D721Med (cell line): ENCODE measurements at regions not wholly inside any gene's neighbourhood (a gene's known extent, or its start where the extent isn't known, plus 50 kb on each side); places are given as distances from the start of the nearest gene placed in this dataset.

Source experiments
- DNase-seq: peaks from one replicate; pipeline ENCODE4 v3.0.0; 2011; ENCODE audit warnings: low spot score; ENCODE audit not compliant: insufficient read length
- FAIRE-seq: peaks from 2 replicates; lab custom pipeline; 2011; peaks lifted over from hg19 to GRCh38; lab: Jason Lieb, UNC
- TF ChIP-seq, protein P1 (sequence below): IDR thresholded peaks from 2 replicates; pipeline ENCODE4 v1.5.1; 2012; ENCODE audit warnings: mild to moderate bottlenecking, control low read depth; ENCODE audit not compliant: insufficient read depth; ENCODE audit errors: missing control alignments

DNA sequence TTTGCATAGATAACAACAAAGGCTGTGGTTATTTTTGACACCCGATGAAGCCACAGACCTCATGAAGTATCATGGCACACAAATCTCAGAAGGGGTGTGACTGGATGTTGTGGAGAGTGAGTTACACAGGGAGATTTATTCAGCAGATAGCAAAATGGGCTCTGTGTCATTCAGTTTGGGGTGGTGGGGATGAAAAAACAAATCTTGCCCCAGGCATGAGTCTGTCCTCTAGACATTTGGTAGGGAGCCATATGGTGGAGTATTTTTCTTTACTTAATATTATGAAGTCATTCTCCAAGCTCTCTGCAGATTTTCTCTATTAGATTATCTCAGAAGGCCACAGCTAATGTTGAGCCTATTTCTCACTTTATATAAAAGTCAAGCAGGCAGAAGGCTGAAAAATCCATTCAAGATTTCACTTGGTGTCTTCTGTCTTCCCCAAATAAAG, 277.1 kb upstream of the TENM3 start:
- TF ChIP-seq, protein P1, sequence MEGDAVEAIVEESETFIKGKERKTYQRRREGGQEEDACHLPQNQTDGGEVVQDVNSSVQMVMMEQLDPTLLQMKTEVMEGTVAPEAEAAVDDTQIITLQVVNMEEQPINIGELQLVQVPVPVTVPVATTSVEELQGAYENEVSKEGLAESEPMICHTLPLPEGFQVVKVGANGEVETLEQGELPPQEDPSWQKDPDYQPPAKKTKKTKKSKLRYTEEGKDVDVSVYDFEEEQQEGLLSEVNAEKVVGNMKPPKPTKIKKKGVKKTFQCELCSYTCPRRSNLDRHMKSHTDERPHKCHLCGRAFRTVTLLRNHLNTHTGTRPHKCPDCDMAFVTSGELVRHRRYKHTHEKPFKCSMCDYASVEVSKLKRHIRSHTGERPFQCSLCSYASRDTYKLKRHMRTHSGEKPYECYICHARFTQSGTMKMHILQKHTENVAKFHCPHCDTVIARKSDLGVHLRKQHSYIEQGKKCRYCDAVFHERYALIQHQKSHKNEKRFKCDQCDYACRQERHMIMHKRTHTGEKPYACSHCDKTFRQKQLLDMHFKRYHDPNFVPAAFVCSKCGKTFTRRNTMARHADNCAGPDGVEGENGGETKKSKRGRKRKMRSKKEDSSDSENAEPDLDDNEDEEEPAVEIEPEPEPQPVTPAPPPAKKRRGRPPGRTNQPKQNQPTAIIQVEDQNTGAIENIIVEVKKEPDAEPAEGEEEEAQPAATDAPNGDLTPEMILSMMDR, result no peak
- DNase-seq, result no peak
- no peak for FAIRE-seq

DNA sequence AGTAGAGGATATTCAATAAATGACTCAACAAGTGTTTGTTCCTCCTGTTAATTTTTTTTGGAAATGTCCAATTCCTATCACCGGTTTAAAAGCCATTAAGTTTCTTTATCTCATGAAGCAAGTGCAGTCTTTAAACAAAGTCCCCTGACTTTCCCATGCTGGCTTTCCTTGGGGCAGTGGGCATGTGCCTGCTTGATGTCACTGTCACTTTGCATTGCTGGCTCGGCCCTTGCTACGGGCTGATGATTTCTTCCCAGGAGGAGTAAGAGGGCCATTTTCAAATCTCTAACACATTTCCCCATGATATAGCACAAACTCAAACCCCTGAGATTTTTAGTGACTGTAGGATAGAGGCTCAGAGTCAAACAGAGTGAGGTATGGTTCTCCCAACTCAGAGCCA, 275.8 kb upstream of the TENM3 start:
- DNase-seq, result no peak
- FAIRE-seq, result no peak

DNA sequence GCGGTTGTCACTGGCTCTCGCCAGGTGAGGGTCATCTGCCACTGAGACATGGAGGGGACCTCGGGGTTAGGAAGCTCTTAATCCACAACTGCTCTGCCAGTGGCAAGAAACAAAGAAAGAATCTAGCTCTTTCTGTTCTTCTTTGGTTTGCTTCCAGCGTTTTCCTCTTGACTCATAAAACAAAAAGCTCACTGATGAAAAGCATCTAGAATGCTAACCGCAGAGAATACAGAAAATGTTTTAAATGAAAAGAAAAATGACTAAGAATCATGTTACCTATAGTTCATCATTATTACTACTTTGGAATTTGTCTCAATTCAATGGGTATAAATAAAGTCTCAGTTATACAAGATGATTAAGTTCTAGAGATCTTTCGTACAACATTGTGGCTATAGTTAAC, 274.8 kb upstream of the TENM3 start:
- TF ChIP-seq, protein P1, result no peak
- no peak for DNase-seq
- no peak for FAIRE-seq

More for the DNA sequence above, 275.8 kb upstream of the TENM3 start:
- TF ChIP-seq, protein P1, result no peak

DNA sequence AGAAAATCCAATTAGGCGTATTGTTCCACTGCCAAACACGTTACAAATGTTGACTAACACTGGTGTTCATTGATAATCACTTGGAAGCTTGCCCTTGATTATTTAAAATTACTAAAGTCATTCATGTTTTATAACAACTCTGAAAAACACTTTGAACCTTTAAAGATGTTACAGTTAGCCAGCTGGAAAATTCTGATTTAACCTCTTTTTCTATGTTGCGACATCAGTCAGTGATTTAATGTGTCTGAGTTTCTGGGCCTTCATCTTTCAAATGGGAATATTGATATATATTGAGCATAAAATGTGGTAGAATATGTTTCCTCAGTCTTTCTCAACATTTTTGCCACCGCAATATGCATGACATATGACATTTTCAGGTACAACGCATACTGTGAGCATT, 274.1 kb upstream of the TENM3 start:
- DNase-seq (no peak), FAIRE-seq (no peak)
- TF ChIP-seq, protein P1, result no peak

DNA sequence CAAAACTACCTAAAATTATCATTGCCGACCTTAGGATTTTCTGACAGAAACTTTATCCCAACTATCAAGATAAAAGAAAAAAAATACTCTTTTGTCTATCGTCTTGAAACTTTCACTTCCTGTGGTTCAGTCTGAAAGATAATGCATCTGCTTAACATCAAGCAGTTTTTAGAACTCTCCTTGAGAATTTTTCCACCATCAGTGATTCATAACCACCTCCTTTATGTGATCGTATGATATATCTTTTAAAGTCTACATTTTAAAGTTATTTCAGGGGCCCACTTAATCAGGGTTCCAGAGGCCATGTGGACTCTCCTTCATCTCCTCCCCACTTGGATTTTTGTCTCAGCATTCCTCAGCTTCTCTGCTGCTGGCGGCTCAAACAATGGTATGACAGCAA, 272.8 kb upstream of the TENM3 start:
- DNase-seq, result no peak
- FAIRE-seq, result no peak
- TF ChIP-seq, protein P1, result no peak

DNA sequence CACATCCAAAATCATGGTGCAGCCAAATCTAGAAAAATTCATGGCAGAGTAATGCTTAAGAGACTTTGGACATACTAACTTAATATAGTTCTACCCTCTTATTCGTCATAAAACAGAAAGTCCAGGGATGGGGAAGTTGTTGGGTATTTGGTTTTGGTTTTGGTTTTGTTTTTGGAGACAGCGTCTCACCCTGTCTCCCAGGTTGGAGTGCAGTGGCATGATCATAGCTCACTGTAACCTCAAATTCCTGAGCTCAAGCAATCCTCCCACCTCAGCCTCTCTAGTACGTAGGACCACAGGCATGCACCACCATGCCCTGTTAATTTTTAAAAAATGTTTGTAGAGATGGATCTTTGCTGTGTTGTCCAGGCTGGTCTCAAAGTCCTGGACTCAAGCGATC, 271.8 kb upstream of the TENM3 start:
- no peak for FAIRE-seq
- no peak for DNase-seq
- TF ChIP-seq, protein P1, result no peak

DNA sequence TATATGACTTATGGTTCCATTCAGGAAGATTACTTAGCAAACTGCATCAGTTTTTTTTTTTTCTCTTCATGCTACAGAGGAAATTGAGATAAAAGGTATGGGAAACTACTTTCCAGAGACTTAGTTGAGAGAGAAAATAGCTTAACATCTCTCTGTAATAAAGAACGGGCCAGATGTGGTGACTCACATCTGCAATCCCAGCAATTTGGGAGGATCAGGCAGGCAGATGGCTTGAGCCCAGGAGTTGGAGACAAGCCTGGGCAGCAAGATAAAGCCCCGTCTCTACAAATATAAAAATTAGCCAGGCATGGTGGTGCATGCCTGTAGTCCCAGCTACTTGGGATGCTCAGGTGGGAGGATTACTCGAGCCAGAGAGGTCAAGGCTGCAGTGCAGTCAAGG, 271.2 kb upstream of the TENM3 start:
- DNase-seq (no peak), FAIRE-seq (no peak)
- TF ChIP-seq, protein P1, result no peak
